Endothelial cell of umbilical vein (primary cell): ENCODE measurements at regions not wholly inside any gene's neighbourhood (a gene's known extent, or its start where the extent isn't known, plus 50 kb on each side); places are given as distances from the start of the nearest gene placed in this dataset.

Experiments used
- BruUV-seq: library from RNA; stranded (reverse); fragments of 400-500 nt; replicated peaks from 2 replicates; lab custom pipeline; 2021; lab: Mats Ljungman, UMichigan
- CTCF ChIA-PET: fragments of 300-600, 350-600 bp; sonication (Branson Sonifier 250); formaldehyde crosslinking; loops from one replicate; lab custom pipeline; 2021; ENCODE audit warnings: antibody characterized with exemption, inconsistent platforms; lab: Charles Lee
- POLR2A ChIA-PET: fragments of 300-600, 350-600 bp; sonication (Branson Sonifier 250); formaldehyde crosslinking; loops from one replicate; lab custom pipeline; 2021; ENCODE audit warnings: antibody characterized with exemption, inconsistent platforms; lab: Charles Lee
- DNase-seq: peaks from one replicate; pipeline ENCODE4 v3.0.0-alpha.2; 2011; ENCODE audit warnings: low read depth, low spot score
- FAIRE-seq: peaks from 2 replicates; lab custom pipeline; 2011; peaks lifted over from hg19 to GRCh38; lab: Jason Lieb, UNC
- H2AFZ ChIP-seq: 2 replicates; pipeline ENCODE4 v1.6.0; 2012; ENCODE audit warnings: low read depth, low read length, control low read depth, inconsistent platforms
- H3K27ac ChIP-seq: 2 replicates; pipeline ENCODE4 v1.5.1; 2011; ENCODE audit warnings: low read depth, mild to moderate bottlenecking, control low read depth, low read length, moderate library complexity; ENCODE audit not compliant: insufficient read depth
- H3K27me3 ChIP-seq, 2 experiments: 2 replicates each; pipeline versions ENCODE4 v1.6.0 to v1.6.1; 2011; ENCODE audit warnings: low read length in 2 of 2, mixed read lengths in 1 of 2; ENCODE audit not compliant: control insufficient read depth in 2 of 2, insufficient read depth in 2 of 2
- H3K36me3 ChIP-seq, 2 experiments: 2 replicates in 1 of 2; 3 replicates in 1 of 2; pipeline ENCODE4 v1.5.1; 2011; ENCODE audit warnings: low read length in 2 of 2, mild to moderate bottlenecking in 1 of 2, moderate library complexity in 1 of 2; ENCODE audit not compliant: control insufficient read depth in 2 of 2, insufficient read depth in 2 of 2; ENCODE audit errors: extremely low read depth in 1 of 2
- H3K4me1 ChIP-seq: 3 replicates; pipeline ENCODE4 v1.5.1; 2011; ENCODE audit warnings: mild to moderate bottlenecking, low read length; ENCODE audit not compliant: control insufficient read depth, insufficient read depth; ENCODE audit errors: extremely low read depth
- H3K4me2 ChIP-seq: 2 replicates; pipeline ENCODE4 v1.6.1; 2011; ENCODE audit warnings: low read length, control low read depth, mixed read lengths; ENCODE audit not compliant: insufficient read depth
- H3K4me3 ChIP-seq, 3 experiments: fragments of 200-600 bp in 1 of 3; sonication (generic), shearing (Covaris generic) in 1 of 3; replicated peaks in 1 of 3; 2 replicates each; pipeline ENCODE4 v1.5.1; 2011 to 2016; ENCODE audit warnings: control low read depth in 3 of 3, low read length in 3 of 3, mild to moderate bottlenecking in 2 of 3, inconsistent platforms in 1 of 3, low read depth in 1 of 3, moderate library complexity in 1 of 3; ENCODE audit not compliant: insufficient read depth in 1 of 3
- H3K79me2 ChIP-seq: 2 replicates; pipeline ENCODE4 v1.6.0; 2012; ENCODE audit warnings: low read length, inconsistent platforms; ENCODE audit not compliant: control insufficient read depth, insufficient read depth
- H3K9ac ChIP-seq: replicated peaks from 2 replicates; pipeline ENCODE3; 2011; ENCODE audit warnings: low read length, control low read depth; ENCODE audit not compliant: insufficient read depth; ENCODE audit errors: extremely low read depth
- H3K9me1 ChIP-seq: replicated peaks from 3 replicates; pipeline ENCODE4 v1.6.0; 2011; ENCODE audit warnings: mild to moderate bottlenecking, low read length; ENCODE audit not compliant: control insufficient read depth, insufficient read depth; ENCODE audit errors: extremely low read depth
- H3K9me3 ChIP-seq: replicated peaks from 2 replicates; pipeline ENCODE4 v1.5.1; 2012; ENCODE audit warnings: low read length, inconsistent platforms; ENCODE audit not compliant: control insufficient read depth, insufficient read depth
- H4K20me1 ChIP-seq: replicated peaks from 2 replicates; pipeline ENCODE3; 2011; ENCODE audit warnings: mild to moderate bottlenecking, low read length; ENCODE audit not compliant: control insufficient read depth, insufficient read depth; ENCODE audit errors: extremely low read depth
- EZH2 ChIP-seq: IDR thresholded peaks from 2 replicates; pipeline ENCODE4 v1.6.1; 2012; ENCODE audit warnings: borderline replicate concordance, low read depth, mild to moderate bottlenecking, moderate library complexity, low read length, inconsistent platforms; ENCODE audit not compliant: severe bottlenecking
- FOS ChIP-seq: IDR thresholded peaks from 2 replicates; pipeline ENCODE4 v1.6.1; 2011; ENCODE audit warnings: mild to moderate bottlenecking, low read length, moderate library complexity, borderline replicate concordance; ENCODE audit not compliant: insufficient read depth
- GATA2 ChIP-seq: IDR thresholded peaks from 2 replicates; pipeline ENCODE4 v1.7.0; 2011; ENCODE audit warnings: low read depth, mild to moderate bottlenecking, moderate library complexity, mixed read lengths, low read length; ENCODE audit not compliant: insufficient read length, insufficient read depth
- JUN ChIP-seq: IDR thresholded peaks from 2 replicates; pipeline ENCODE4 v1.6.1; 2011; ENCODE audit warnings: borderline replicate concordance, low read depth; ENCODE audit not compliant: insufficient read length, insufficient read depth
- MYC ChIP-seq: IDR thresholded peaks from one replicate; pipeline ENCODE4 v1.6.1; 2011; ENCODE audit warnings: mild to moderate bottlenecking, low read depth, low read length
- POLR2A ChIP-seq: IDR thresholded peaks from 2 replicates; pipeline ENCODE4 v1.6.1; 2012; ENCODE audit warnings: low read depth, mild to moderate bottlenecking, control low read depth, low read length
- POLR2AphosphoS5 ChIP-seq: IDR thresholded peaks from 2 replicates; pipeline ENCODE4 v1.6.1; 2012; ENCODE audit warnings: low read depth, mild to moderate bottlenecking, control low read depth, low read length, moderate library complexity; ENCODE audit not compliant: insufficient read depth
- dilution Hi-C: fragments of 300-500 bp; cut with MboI; formaldehyde crosslinking; loops from one replicate; pipeline ENCODE4 v1.15.0; 2019; ENCODE audit warnings: low sequenced_read_pairs; ENCODE audit not compliant: extremely low pct_ligation_motif_present
- intact Hi-C: fragments of 100-400 bp; cut with micrococcal nuclease; formaldehyde crosslinking; loops from one replicate; pipeline ENCODE4 v1.10.0; 2022
- TF ChIP-seq, protein P1 (sequence below), 2 donors: IDR thresholded peaks; 1 replicate in 1 of 2; 2 replicates in 1 of 2; pipeline ENCODE4 v1.5.1; 2011; ENCODE audit warnings: low read length in 2 of 2, mild to moderate bottlenecking in 2 of 2, moderate library complexity in 2 of 2, control low read depth in 1 of 2, inconsistent platforms in 1 of 2, low read depth in 1 of 2; ENCODE audit not compliant: insufficient read depth in 1 of 2; ENCODE audit errors: extremely low read depth in 1 of 2
- TF ChIP-seq, protein P2 (sequence below): IDR thresholded peaks from 2 replicates; pipeline ENCODE4 v1.6.1; 2011; ENCODE audit not compliant: insufficient read depth, insufficient read length

DNA sequence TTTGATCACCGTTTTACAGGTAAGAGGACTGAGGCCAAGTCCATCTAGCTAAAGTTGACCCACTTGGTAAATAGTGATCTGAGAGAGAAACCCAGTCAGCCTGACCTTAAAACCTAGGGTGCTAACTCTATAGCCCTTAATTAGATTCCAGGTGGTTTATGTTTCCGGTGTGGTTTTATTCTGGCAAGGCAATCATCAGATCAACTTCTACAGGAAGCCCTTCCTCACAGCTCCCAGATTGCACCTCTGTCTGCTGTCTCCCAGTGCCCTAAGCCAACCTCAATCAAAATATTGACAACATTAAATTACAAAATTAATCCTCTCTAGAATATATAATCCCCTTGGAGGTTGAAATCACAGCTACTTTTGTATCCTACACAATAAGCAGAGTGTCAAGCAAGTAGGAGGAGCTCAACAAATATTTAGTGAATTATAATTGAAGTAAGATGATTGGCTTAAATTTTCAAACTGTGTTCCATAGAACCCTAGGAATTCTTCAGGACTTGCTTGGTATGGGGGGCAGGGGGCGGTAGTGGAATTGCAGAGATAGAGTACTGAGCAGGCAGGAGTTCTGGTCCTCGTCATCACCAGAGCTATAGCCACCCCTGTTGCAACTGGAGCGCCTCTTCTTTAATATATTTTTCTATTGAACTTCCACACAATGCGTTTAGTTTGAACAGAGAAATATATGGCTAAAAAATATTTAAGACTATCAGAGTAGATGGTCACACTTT is 692.8 kb upstream of the LRRN3 start:
- Histone ChIP-seq H3K4me2 (no peak overlapping the region), H3K4me3 (no peak overlapping the region), H3K27me3 (no peaks in the 10 kb centered on the region), H2AFZ (no peak overlapping the region), H3K79me2 (no peaks in the 10 kb centered on the region), H3K27ac (no peak overlapping the region), H3K4me1 (no peaks in the 10 kb centered on the region), H3K9ac (no peak overlapping the region), H3K9me3 (no peaks in the 10 kb centered on the region), H3K9me1 (no peaks in the 10 kb centered on the region), H3K36me3 (no peaks in the 10 kb centered on the region), H4K20me1 (no peaks in the 10 kb centered on the region)
- intact Hi-C loops (no loop called here), dilution Hi-C loops (no loop called here)
- no peak for DNase-seq
- TF ChIP-seq POLR2AphosphoS5 = no peak
- TF ChIP-seq FOS = no peak
- TF ChIP-seq JUN = no peak
- TF ChIP-seq, protein P1, sequence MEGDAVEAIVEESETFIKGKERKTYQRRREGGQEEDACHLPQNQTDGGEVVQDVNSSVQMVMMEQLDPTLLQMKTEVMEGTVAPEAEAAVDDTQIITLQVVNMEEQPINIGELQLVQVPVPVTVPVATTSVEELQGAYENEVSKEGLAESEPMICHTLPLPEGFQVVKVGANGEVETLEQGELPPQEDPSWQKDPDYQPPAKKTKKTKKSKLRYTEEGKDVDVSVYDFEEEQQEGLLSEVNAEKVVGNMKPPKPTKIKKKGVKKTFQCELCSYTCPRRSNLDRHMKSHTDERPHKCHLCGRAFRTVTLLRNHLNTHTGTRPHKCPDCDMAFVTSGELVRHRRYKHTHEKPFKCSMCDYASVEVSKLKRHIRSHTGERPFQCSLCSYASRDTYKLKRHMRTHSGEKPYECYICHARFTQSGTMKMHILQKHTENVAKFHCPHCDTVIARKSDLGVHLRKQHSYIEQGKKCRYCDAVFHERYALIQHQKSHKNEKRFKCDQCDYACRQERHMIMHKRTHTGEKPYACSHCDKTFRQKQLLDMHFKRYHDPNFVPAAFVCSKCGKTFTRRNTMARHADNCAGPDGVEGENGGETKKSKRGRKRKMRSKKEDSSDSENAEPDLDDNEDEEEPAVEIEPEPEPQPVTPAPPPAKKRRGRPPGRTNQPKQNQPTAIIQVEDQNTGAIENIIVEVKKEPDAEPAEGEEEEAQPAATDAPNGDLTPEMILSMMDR (IDR thresholded peaks at IDR 0.05; ENCODE audit: extremely low read depth in 1 of 2, insufficient read depth in 1 of 2, low read depth in 1 of 2, low read length in 2 of 2) = no peak
- TF ChIP-seq, protein P2, sequence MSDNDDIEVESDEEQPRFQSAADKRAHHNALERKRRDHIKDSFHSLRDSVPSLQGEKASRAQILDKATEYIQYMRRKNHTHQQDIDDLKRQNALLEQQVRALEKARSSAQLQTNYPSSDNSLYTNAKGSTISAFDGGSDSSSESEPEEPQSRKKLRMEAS = no peak
- TF ChIP-seq MYC = no peak
- TF ChIP-seq POLR2A = no peak
- no peak for TF ChIP-seq GATA2
- no peak for TF ChIP-seq EZH2
- ChIA-PET POLR2A (no interaction called here), CTCF (no interaction called here)
- BruUV-seq = no TSS peak
- no peak for FAIRE-seq
